ENCODE measurements at regions not wholly inside any gene's neighbourhood (a gene's known extent, or its start where the extent isn't known, plus 50 kb on each side); places are given as distances from the start of the nearest gene placed in this dataset.
A peak's percentile ranks its signal among the peaks of the same experiment; 100 is the strongest.
"Not testable (repeated sequence)": the region's sequence is repeated elsewhere in the genome, so short reads cannot be mapped to it uniquely, and the experiment has no call there.

- H3K4me3 ChIP-seq (ENCODE audit: low read depth, low read length), result no peak overlapping the region
- no peaks in the 10 kb centered on the region for H3K36me3 ChIP-seq (ENCODE audit: control insufficient read depth, insufficient read depth, low read length)
- H3K27me3 ChIP-seq (ENCODE audit: control insufficient read depth, insufficient read depth, low read length), result no peaks in the 10 kb centered on the region
- TF ChIP-seq, protein P1, sequence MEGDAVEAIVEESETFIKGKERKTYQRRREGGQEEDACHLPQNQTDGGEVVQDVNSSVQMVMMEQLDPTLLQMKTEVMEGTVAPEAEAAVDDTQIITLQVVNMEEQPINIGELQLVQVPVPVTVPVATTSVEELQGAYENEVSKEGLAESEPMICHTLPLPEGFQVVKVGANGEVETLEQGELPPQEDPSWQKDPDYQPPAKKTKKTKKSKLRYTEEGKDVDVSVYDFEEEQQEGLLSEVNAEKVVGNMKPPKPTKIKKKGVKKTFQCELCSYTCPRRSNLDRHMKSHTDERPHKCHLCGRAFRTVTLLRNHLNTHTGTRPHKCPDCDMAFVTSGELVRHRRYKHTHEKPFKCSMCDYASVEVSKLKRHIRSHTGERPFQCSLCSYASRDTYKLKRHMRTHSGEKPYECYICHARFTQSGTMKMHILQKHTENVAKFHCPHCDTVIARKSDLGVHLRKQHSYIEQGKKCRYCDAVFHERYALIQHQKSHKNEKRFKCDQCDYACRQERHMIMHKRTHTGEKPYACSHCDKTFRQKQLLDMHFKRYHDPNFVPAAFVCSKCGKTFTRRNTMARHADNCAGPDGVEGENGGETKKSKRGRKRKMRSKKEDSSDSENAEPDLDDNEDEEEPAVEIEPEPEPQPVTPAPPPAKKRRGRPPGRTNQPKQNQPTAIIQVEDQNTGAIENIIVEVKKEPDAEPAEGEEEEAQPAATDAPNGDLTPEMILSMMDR (IDR thresholded peaks at IDR 0.05; ENCODE audit: insufficient read depth, low read length, severe bottlenecking), result no peak
- FAIRE-seq, result no peak
- DNase-seq (ENCODE audit: low read depth), result no peak
Measured at GRCh38 chr5:44183312-44183711, 205.9 kb downstream of the FGF10 start.

DNA sequence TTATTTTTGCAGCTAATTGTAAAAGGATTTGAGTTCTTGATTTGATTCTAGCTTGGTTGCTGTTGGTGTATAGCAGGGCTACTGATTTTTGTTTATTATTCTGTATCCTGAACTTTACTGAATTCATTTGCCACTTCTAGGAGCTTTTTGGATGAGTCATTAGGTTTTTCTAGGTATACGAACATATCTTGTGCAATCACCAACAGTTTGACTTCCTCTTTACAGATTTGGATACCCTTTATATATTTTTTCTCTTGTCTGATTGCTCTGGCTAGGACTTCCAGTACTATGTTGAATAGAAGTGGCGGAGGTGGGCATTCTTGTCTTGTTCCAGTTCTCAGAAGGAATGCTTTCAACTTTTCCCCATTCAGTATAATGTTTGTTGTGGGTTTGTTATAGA is 210.8 kb downstream of the FGF10 start:
- TF ChIP-seq, protein P1 (IDR thresholded peaks at IDR 0.05; ENCODE audit: insufficient read depth, low read length, severe bottlenecking), result no peak
- Histone ChIP-seq H3K36me3 (ENCODE audit: control insufficient read depth, insufficient read depth, low read length) (no peaks in the 10 kb centered on the region), H3K4me3 (ENCODE audit: low read depth, low read length) (no peak overlapping the region), H3K27me3 (ENCODE audit: control insufficient read depth, insufficient read depth, low read length) (no peaks in the 10 kb centered on the region)
- peak; percentile 33 for DNase-seq (ENCODE audit: low read depth)
- FAIRE-seq, result no peak

DNA sequence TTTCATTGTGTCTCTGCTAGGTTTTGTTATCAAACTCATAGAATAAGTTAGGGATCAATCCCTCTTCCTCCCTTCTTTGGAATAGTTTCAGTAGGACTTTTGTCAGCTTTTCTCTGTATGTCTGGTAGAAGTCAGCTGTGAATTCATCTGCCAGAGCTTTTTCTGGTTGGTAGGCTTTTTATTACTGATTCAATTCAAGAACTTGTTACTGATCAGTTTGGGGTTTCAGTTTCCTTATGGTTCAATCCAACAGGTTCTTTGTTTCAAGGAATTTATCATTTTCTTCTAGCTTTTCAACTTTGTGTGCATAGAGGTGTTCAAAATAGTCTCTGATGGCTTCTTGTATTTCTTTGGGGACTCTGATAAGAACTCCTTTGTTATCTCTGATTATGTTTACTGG is 221.7 kb downstream of the FGF10 start:
- DNase-seq (ENCODE audit: low read depth) (no peak), FAIRE-seq (no peak)
- no peaks in the 10 kb centered on the region for H3K27me3 ChIP-seq (ENCODE audit: control insufficient read depth, insufficient read depth, low read length)
- no peaks in the 10 kb centered on the region for H3K36me3 ChIP-seq (ENCODE audit: control insufficient read depth, insufficient read depth, low read length)
- no peak overlapping the region for H3K4me3 ChIP-seq (ENCODE audit: low read depth, low read length)
- TF ChIP-seq, protein P1 (IDR thresholded peaks at IDR 0.05; ENCODE audit: insufficient read depth, low read length, severe bottlenecking), result no peak

- DNase-seq (ENCODE audit: low read depth), result no peak
- FAIRE-seq, result no peak
- Histone ChIP-seq H3K27me3 (ENCODE audit: control insufficient read depth, insufficient read depth, low read length) (no peaks in the 10 kb centered on the region), H3K4me3 (ENCODE audit: low read depth, low read length) (no peak overlapping the region), H3K36me3 (ENCODE audit: control insufficient read depth, insufficient read depth, low read length) (no peaks in the 10 kb centered on the region)
- TF ChIP-seq, protein P1 (IDR thresholded peaks at IDR 0.05; ENCODE audit: insufficient read depth, low read length, severe bottlenecking), result no peak
Measured at GRCh38 chr5:44160369-44160768, 228.9 kb downstream of the FGF10 start.

- TF ChIP-seq, protein P1 (IDR thresholded peaks at IDR 0.05; ENCODE audit: insufficient read depth, low read length, severe bottlenecking), result no peak
- Histone ChIP-seq H3K36me3 (ENCODE audit: control insufficient read depth, insufficient read depth, low read length) (no peaks in the 10 kb centered on the region), H3K4me3 (ENCODE audit: low read depth, low read length) (no peak overlapping the region), H3K27me3 (ENCODE audit: control insufficient read depth, insufficient read depth, low read length) (no peaks in the 10 kb centered on the region)
- FAIRE-seq (no peak), DNase-seq (ENCODE audit: low read depth) (no peak)
Measured at GRCh38 chr5:44150075-44150723, 239.0 kb downstream of the FGF10 start.

DNA sequence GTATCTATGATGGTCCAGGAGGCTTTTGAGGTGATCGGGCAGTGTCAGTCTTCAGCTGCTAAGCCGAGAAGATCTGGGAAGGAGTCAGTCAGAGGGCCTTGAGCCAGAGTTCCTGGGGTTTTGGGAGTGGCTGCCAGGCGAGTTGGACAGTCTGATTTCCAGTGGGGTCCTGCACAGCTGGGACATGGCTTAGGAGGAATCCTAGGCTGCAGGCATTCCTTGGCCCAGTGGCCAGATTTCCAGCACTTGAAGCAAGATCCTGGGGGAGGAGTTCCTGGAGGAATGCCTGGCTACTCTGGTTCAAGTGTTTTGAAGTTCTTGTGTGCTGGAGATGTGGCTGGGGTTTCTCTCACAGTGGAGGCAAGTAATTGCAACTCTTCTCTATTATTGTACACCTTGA is 271.3 kb downstream of the FGF10 start:
- H3K36me3 ChIP-seq (ENCODE audit: control insufficient read depth, insufficient read depth, low read length), result not testable (repeated sequence)

DNA sequence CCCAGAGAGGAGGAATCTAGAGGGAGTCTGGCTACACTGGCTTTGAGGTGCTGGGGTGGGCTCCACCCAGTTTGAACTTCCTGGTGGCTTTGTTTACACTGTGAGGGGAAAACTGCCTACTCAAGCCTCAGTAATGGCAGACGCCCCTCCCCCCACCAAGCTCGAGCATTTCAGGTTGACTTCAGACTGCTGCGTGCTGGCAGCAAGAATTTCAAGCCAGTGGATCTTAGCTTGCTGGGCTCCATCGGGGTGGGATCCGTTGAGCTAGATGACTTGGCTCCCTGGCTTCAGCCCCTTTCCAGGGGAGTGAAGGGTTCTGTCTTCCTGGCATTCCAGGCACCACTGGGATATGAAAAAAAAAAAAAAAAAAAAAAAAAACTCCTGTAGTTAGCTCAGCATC is 281.0 kb downstream of the FGF10 start:
- not testable (repeated sequence) for DNase-seq (ENCODE audit: low read depth); H3K4me3 ChIP-seq (ENCODE audit: low read depth, low read length); H3K36me3 ChIP-seq (ENCODE audit: control insufficient read depth, insufficient read depth, low read length); FAIRE-seq; H3K27me3 ChIP-seq (ENCODE audit: control insufficient read depth, insufficient read depth, low read length)

More for the DNA sequence above, 271.3 kb downstream of the FGF10 start:
- FAIRE-seq; H3K27me3 ChIP-seq (ENCODE audit: control insufficient read depth, insufficient read depth, low read length); DNase-seq (ENCODE audit: low read depth); H3K4me3 ChIP-seq (ENCODE audit: low read depth, low read length): not testable (repeated sequence)
